C4-2B (cell line): ENCODE measurements at regions not wholly inside any gene's neighbourhood (a gene's known extent, or its start where the extent isn't known, plus 50 kb on each side); places are given as distances from the start of the nearest gene placed in this dataset.
"Not testable (repeated sequence)": the region's sequence is repeated elsewhere in the genome, so short reads cannot be mapped to it uniquely, and the experiment has no call there.

Source experiments
- H3K27ac ChIP-seq: fragments of 450-650 bp; 2 replicates; pipeline ENCODE4 v1.5.1; 2017
- CTCF ChIP-seq: fragments of 450-650 bp; conservative IDR thresholded peaks from 2 replicates; pipeline ENCODE4 v1.5.1; 2017; ENCODE audit warnings: mild to moderate bottlenecking
- ZFX ChIP-seq: fragments of 450-650 bp; IDR thresholded peaks from 2 replicates; pipeline ENCODE4 v1.6.1; 2017

GRCh38 chr17:55909776-55910175 is 158.9 kb downstream of the PCTP start:
- no peak for TF ChIP-seq CTCF
- TF ChIP-seq ZFX, result no peak
- no peak overlapping the region for H3K27ac ChIP-seq

GRCh38 chr17:55911186-55911585 is 160.3 kb downstream of the PCTP start:
- TF ChIP-seq ZFX (no peak), CTCF (no peak)
- no peak overlapping the region for H3K27ac ChIP-seq

GRCh38 chr17:55925440-55925839 is 174.6 kb downstream of the PCTP start:
- H3K27ac ChIP-seq, result no peak overlapping the region
- TF ChIP-seq CTCF (no peak), ZFX (no peak)

GRCh38 chr17:55926276-55926990 is 175.6 kb downstream of the PCTP start:
- no peak overlapping the region for H3K27ac ChIP-seq
- TF ChIP-seq CTCF, result no peak
- no peak for TF ChIP-seq ZFX

- TF ChIP-seq CTCF, result no peak
- no peak for TF ChIP-seq ZFX
- H3K27ac ChIP-seq, result no peak overlapping the region
Observed at GRCh38 chr17:55930291-55930809, 179.5 kb downstream of the PCTP start.

- TF ChIP-seq CTCF, result no peak
- no peak for TF ChIP-seq ZFX
- H3K27ac ChIP-seq, result no peak overlapping the region
Observed at GRCh38 chr17:55931446-55931845, 180.6 kb downstream of the PCTP start.

- H3K27ac ChIP-seq, result no peak overlapping the region
- TF ChIP-seq ZFX (no peak), CTCF (no peak)
Observed at GRCh38 chr17:55932973-55933372, 182.1 kb downstream of the PCTP start.

- H3K27ac ChIP-seq, result not testable (repeated sequence)
Observed at GRCh38 chr17:55939181-55939810, 188.4 kb downstream of the PCTP start.
